OCI-LY3 (cell line): ENCODE measurements at regions not wholly inside any gene's neighbourhood (a gene's known extent, or its start where the extent isn't known, plus 50 kb on each side); places are given as distances from the start of the nearest gene placed in this dataset.

ENCODE experiments used
- EZH2phosphoT487 ChIP-seq: fragments of 200-600 bp; shearing (Covaris generic); IDR thresholded peaks from 2 replicates; pipeline ENCODE4 v1.6.1; 2018; ENCODE audit warnings: antibody characterized with exemption, mixed run types, low read depth
- TF ChIP-seq, protein P1 (sequence below): fragments of 200-600, 300-600 bp; sonication (generic); IDR thresholded peaks from 2 replicates; pipeline ENCODE4 v1.5.1; 2014; ENCODE audit warnings: antibody characterized with exemption, low read length, low read depth

DNA sequence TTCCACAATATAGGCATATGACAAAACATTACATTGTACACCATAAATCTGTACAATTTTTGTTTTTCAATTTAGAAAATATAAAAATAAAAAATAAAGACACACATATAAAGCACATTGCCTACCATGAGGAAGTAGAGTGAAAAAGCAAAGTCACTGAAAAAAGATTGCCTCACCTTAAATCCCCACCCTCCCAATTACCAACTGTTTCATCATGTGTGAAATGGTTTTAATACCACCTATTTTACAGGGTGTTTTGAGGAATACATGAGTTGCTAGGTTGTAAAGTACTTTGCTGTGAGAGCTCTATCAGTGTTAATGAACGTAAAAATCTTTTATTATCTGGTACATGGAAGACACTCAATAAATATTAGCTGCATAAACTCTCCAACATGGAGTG, 373.6 kb upstream of the NDST3 start:
- TF ChIP-seq, protein P1, sequence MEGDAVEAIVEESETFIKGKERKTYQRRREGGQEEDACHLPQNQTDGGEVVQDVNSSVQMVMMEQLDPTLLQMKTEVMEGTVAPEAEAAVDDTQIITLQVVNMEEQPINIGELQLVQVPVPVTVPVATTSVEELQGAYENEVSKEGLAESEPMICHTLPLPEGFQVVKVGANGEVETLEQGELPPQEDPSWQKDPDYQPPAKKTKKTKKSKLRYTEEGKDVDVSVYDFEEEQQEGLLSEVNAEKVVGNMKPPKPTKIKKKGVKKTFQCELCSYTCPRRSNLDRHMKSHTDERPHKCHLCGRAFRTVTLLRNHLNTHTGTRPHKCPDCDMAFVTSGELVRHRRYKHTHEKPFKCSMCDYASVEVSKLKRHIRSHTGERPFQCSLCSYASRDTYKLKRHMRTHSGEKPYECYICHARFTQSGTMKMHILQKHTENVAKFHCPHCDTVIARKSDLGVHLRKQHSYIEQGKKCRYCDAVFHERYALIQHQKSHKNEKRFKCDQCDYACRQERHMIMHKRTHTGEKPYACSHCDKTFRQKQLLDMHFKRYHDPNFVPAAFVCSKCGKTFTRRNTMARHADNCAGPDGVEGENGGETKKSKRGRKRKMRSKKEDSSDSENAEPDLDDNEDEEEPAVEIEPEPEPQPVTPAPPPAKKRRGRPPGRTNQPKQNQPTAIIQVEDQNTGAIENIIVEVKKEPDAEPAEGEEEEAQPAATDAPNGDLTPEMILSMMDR, result no peak
- no peak for TF ChIP-seq EZH2phosphoT487
